Glutamatergic neuron (in vitro differentiated cells): ENCODE measurements at regions not wholly inside any gene's neighbourhood (a gene's known extent, or its start where the extent isn't known, plus 50 kb on each side); places are given as distances from the start of the nearest gene placed in this dataset.

Source experiments
- DNase-seq: peaks from one replicate; pipeline ENCODE4 v3.0.0; 2022
- H3K27ac Mint-ChIP-seq: one replicate; pipeline ENCODE4 v1.8.0; 2020; ENCODE audit warnings: mild to moderate bottlenecking, mixed read lengths, inconsistent platforms; ENCODE audit not compliant: unreplicated experiment
- H3K27me3 Mint-ChIP-seq: one replicate; pipeline ENCODE4 v1.8.0; 2020; ENCODE audit warnings: mild to moderate bottlenecking, moderate library complexity, mixed read lengths, inconsistent platforms; ENCODE audit not compliant: unreplicated experiment
- H3K36me3 Mint-ChIP-seq: one replicate; pipeline ENCODE4 v1.8.0; 2020; ENCODE audit warnings: mild to moderate bottlenecking, mixed read lengths, inconsistent platforms; ENCODE audit not compliant: unreplicated experiment
- H3K4me1 Mint-ChIP-seq: one replicate; pipeline ENCODE4 v1.8.0; 2020; ENCODE audit warnings: mild to moderate bottlenecking, low read depth, mixed read lengths, inconsistent platforms; ENCODE audit not compliant: unreplicated experiment
- H3K4me3 Mint-ChIP-seq: one replicate; pipeline ENCODE4 v1.8.0; 2020; ENCODE audit warnings: mild to moderate bottlenecking, mixed read lengths, inconsistent platforms; ENCODE audit not compliant: unreplicated experiment
- H3K9me3 Mint-ChIP-seq: one replicate; pipeline ENCODE4 v1.8.0; 2020; ENCODE audit warnings: mild to moderate bottlenecking, moderate library complexity, mixed read lengths, inconsistent platforms; ENCODE audit not compliant: unreplicated experiment
- TF ChIP-seq, protein P1 (sequence below): fragments of 200-600 bp; sonication (generic); IDR thresholded peaks from one replicate; pipeline ENCODE4 v1.5.0; 2021; ENCODE audit not compliant: partially characterized antibody, unreplicated experiment

DNA sequence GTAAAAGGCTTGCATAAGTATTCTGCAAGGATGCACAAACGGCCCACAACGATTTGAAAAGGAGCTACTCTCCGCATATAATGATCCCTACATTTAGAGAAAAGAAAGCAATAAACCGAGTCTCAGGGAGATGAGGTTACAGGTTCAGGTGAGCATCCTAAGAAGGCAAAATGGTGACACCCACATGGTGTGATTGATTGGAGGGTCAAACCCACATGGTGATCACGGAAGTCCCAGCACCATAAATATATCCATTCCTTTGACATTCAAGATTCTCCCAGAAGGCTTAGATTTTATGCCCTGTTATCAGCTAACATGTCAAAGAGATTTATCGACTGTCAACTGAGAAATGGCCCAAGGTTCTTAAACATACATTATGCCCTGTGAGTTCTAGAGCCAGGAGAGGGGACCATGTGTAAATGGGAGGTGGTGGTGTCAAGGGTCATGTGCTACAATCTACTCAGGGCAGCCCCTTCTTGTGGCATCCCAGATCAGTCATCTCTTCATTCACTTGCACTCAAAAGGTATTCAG, 282.2 kb downstream of the EMP1 start:
- TF ChIP-seq, protein P1, sequence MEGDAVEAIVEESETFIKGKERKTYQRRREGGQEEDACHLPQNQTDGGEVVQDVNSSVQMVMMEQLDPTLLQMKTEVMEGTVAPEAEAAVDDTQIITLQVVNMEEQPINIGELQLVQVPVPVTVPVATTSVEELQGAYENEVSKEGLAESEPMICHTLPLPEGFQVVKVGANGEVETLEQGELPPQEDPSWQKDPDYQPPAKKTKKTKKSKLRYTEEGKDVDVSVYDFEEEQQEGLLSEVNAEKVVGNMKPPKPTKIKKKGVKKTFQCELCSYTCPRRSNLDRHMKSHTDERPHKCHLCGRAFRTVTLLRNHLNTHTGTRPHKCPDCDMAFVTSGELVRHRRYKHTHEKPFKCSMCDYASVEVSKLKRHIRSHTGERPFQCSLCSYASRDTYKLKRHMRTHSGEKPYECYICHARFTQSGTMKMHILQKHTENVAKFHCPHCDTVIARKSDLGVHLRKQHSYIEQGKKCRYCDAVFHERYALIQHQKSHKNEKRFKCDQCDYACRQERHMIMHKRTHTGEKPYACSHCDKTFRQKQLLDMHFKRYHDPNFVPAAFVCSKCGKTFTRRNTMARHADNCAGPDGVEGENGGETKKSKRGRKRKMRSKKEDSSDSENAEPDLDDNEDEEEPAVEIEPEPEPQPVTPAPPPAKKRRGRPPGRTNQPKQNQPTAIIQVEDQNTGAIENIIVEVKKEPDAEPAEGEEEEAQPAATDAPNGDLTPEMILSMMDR: no peak
- no peak for DNase-seq
- no peak overlapping the region for H3K27ac Mint-ChIP-seq
- H3K4me1 Mint-ChIP-seq: no peaks in the 10 kb centered on the region
- no peaks in the 10 kb centered on the region for H3K9me3 Mint-ChIP-seq
- H3K36me3 Mint-ChIP-seq: no peaks in the 10 kb centered on the region
- peaks cover 1% of the 10 kb centered on the region for H3K27me3 Mint-ChIP-seq
- H3K4me3 Mint-ChIP-seq: no peak overlapping the region

DNA sequence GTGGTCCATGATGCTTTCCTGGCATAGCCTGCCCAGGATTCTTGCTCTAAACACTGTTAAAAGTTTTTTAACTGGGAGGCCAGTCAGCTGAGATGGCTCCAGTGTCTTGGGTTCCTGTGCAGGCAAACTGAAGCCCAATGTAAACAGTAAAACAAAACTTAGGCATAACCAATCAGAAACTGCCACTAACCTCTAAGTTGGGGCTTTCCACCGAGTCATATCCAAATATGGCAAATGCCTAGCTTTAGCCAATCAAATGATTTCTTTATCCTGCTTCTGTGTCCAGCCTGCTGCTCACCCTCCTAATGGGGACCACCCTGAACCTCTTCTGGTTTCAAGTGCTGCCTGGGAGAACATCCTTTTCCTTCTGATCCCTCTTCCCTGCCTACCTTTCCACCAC, 277.9 kb downstream of the EMP1 start:
- Mint-ChIP-seq H3K4me3 (no peak overlapping the region), H3K9me3 (no peaks in the 10 kb centered on the region), H3K27me3 (peaks cover 1% of the 10 kb centered on the region), H3K36me3 (no peaks in the 10 kb centered on the region), H3K4me1 (no peaks in the 10 kb centered on the region), H3K27ac (no peak overlapping the region)
- TF ChIP-seq, protein P1: no peak
- no peak for DNase-seq

DNA sequence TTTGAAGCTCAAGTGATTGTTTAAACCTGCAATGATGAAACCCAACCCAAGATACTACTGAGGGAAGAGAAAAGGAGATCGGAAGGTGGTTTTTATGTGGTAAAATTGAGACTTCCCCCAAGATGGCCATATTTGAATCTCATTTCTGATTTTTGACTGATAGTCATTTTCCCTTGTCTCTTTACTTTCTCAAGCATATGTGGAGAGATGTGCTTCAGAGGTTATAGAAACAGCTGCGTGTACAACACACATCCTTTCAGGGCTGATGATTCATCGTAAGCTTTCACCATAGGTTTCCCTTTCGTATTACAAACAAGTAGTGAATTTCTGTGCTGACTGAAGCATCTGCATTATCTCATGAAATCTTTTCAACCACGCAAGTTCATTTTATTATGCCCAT, 276.2 kb downstream of the EMP1 start:
- Mint-ChIP-seq H3K4me3 (no peak overlapping the region), H3K27ac (no peak overlapping the region), H3K4me1 (no peaks in the 10 kb centered on the region), H3K36me3 (no peaks in the 10 kb centered on the region), H3K27me3 (peaks cover 1% of the 10 kb centered on the region), H3K9me3 (no peaks in the 10 kb centered on the region)
- no peak for DNase-seq
- TF ChIP-seq, protein P1: no peak

DNA sequence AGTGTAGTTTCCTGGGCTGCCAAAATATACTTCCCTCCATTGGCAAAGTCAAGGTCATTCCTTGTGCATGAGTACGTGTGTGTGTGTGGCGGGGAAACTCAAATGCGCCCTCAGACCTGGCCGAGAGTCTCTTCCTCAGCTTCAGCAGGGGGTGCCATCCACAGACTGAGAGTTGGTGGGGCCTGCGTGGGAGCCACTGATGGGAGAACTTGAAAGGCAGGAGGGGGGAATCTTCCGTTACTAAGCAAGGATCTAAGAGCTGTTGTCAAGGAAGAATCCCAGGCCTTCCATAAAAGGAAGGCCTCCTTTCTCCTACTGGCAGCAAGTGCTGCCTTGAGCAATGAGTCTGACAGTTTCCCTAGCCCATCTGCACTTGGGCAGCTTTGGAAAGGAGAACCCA, 274.9 kb downstream of the EMP1 start:
- Mint-ChIP-seq H3K27me3 (peaks cover 1% of the 10 kb centered on the region), H3K36me3 (no peaks in the 10 kb centered on the region), H3K4me3 (no peak overlapping the region), H3K4me1 (no peaks in the 10 kb centered on the region), H3K27ac (no peak overlapping the region), H3K9me3 (no peaks in the 10 kb centered on the region)
- DNase-seq: no peak
- TF ChIP-seq, protein P1: no peak

DNA sequence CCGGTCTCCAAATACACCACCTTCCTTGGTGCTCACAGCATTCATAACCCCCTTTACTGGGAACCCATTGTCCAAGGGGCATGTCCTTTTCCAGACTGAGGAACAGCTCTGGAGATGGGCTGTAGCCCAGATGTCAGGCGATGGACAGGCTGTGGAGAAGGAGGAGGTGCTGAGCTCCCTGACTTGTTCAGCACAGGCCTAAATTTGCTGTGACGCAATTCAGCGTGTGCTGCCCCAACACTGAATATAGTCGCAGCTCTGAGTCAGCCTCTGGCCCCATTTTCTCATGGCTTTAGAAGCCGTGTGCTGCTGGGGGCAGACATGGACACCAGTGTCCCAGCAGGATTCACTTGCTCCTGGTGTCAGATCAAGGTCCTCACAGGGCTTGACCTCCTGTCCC, 269.1 kb downstream of the EMP1 start:
- no peak for DNase-seq
- H3K9me3 Mint-ChIP-seq: no peaks in the 10 kb centered on the region

More for the DNA sequence above, 269.1 kb downstream of the EMP1 start:
- Mint-ChIP-seq H3K4me1 (no peaks in the 10 kb centered on the region), H3K36me3 (no peaks in the 10 kb centered on the region), H3K27me3 (no peaks in the 10 kb centered on the region), H3K27ac (no peak overlapping the region), H3K4me3 (no peak overlapping the region)
- TF ChIP-seq, protein P1: no peak
